PC-9 (cell line): ENCODE measurements at regions not wholly inside any gene's neighbourhood (a gene's known extent, or its start where the extent isn't known, plus 50 kb on each side); places are given as distances from the start of the nearest gene placed in this dataset.

Source experiments
- CTCF ChIP-seq: fragments of 200-600 bp; sonication (generic); conservative IDR thresholded peaks from 2 replicates; pipeline ENCODE4 v1.6.1; 2017; ENCODE audit warnings: mixed run types, antibody characterized with exemption, mild to moderate bottlenecking, moderate library complexity
- EZH2 ChIP-seq: fragments of 200-600 bp; sonication (generic); IDR thresholded peaks from 2 replicates; pipeline ENCODE4 v1.8.0; 2017; ENCODE audit warnings: antibody characterized with exemption, low read depth

GRCh38 chr1:190564117-190564516 is 86.5 kb upstream of the BRINP3 start:
- TF ChIP-seq CTCF (no peak), EZH2 (no peak)
